HEK293 (cell line): ENCODE measurements at regions not wholly inside any gene's neighbourhood (a gene's known extent, or its start where the extent isn't known, plus 50 kb on each side); places are given as distances from the start of the nearest gene placed in this dataset.

Experiments
- CTCF ChIA-PET: fragments of 350-600 bp; formaldehyde crosslinking; extraction: SDS; loops from one replicate; lab custom pipeline; 2021; ENCODE audit warnings: antibody characterized with exemption; lab: Yijun Ruan, JAX
- POLR2A ChIA-PET: fragments of 300-600 bp; formaldehyde crosslinking; extraction: SDS; loops from one replicate; lab custom pipeline; 2020; ENCODE audit warnings: antibody characterized with exemption, inconsistent platforms; lab: Yijun Ruan, JAX
- H3K27ac ChIP-seq: fragments of 200-500 bp; sonication (Bioruptor generic); 2 replicates; pipeline ENCODE4 v1.5.1; 2014; ENCODE audit warnings: low read depth, low read length, control low read depth, inconsistent platforms; ENCODE audit errors: extremely low read depth
- H3K36me3 ChIP-seq, 2 experiments: fragments of 200-500 bp in 1 of 2; sonication (Bioruptor generic) in 1 of 2; 1 replicate in 1 of 2; 2 replicates in 1 of 2; pipeline ENCODE4 v1.5.1; 2014 to 2017; ENCODE audit warnings: inconsistent platforms in 2 of 2, low read length in 2 of 2; ENCODE audit not compliant: control insufficient read depth in 2 of 2, insufficient read depth in 1 of 2
- H3K4me1 ChIP-seq: fragments of 200-500 bp; sonication (Bioruptor generic); 2 replicates; pipeline ENCODE4 v1.5.1; 2014; ENCODE audit warnings: mild to moderate bottlenecking, low read length, inconsistent platforms; ENCODE audit not compliant: control insufficient read depth, insufficient read depth
- H3K4me3 ChIP-seq: 2 replicates; pipeline ENCODE4 v1.5.1; 2011; ENCODE audit warnings: low read depth, mild to moderate bottlenecking, control low read depth, low read length, moderate library complexity
- H3K9me3 ChIP-seq: fragments of 200-500 bp; sonication (Bioruptor generic); 2 replicates; pipeline ENCODE4 v1.5.1; 2014; ENCODE audit warnings: low read depth, low read length, inconsistent platforms; ENCODE audit not compliant: control insufficient read depth, insufficient read depth
- EGR2 ChIP-seq: fragments of 450-650 bp; formaldehyde crosslinking; IDR thresholded peaks from 2 replicates; pipeline ENCODE4 v1.5.1; 2016; ENCODE audit warnings: low read depth, missing biosample characterization, missing genetic modification characterization
- PRDM1 ChIP-seq: fragments of 450-650 bp; formaldehyde crosslinking; IDR thresholded peaks from 2 replicates; pipeline ENCODE4; 2016; ENCODE audit warnings: missing biosample characterization, missing genetic modification characterization
- PRDM6 ChIP-seq: fragments of 450-650 bp; formaldehyde crosslinking; IDR thresholded peaks from 2 replicates; pipeline ENCODE4 v1.5.1; 2017; ENCODE audit warnings: missing biosample characterization, missing genetic modification characterization
- SCRT1 ChIP-seq: fragments of 450-650 bp; formaldehyde crosslinking; IDR thresholded peaks from 2 replicates; pipeline ENCODE4 v1.5.1; 2016; ENCODE audit warnings: missing biosample characterization, missing genetic modification characterization, borderline replicate concordance
- SCRT2 ChIP-seq: fragments of 450-650 bp; formaldehyde crosslinking; IDR thresholded peaks from 2 replicates; pipeline ENCODE4 v1.5.1; 2016; ENCODE audit warnings: missing biosample characterization, missing genetic modification characterization
- ZBTB11 ChIP-seq: fragments of 450-650 bp; formaldehyde crosslinking; conservative IDR thresholded peaks from 2 replicates; pipeline ENCODE4 v1.5.1; 2016; ENCODE audit warnings: low read depth, missing biosample characterization, missing genetic modification characterization
- ZNF138 ChIP-seq: fragments of 450-650 bp; formaldehyde crosslinking; IDR thresholded peaks from 2 replicates; pipeline ENCODE4 v1.5.1; 2016; ENCODE audit warnings: missing biosample characterization, missing genetic modification characterization, borderline replicate concordance
- ZNF16 ChIP-seq: fragments of 450-650 bp; formaldehyde crosslinking; IDR thresholded peaks from 2 replicates; pipeline ENCODE4 v1.5.1; 2016; ENCODE audit warnings: low read depth, missing biosample characterization, missing genetic modification characterization
- ZNF202 ChIP-seq: fragments of 450-650 bp; formaldehyde crosslinking; IDR thresholded peaks from 2 replicates; pipeline ENCODE4 v1.5.1; 2016; ENCODE audit warnings: missing biosample characterization, missing genetic modification characterization, borderline replicate concordance
- ZNF211 ChIP-seq: fragments of 450-650 bp; formaldehyde crosslinking; IDR thresholded peaks from 2 replicates; pipeline ENCODE4 v1.5.1; 2016; ENCODE audit warnings: low read depth, missing biosample characterization, missing genetic modification characterization
- ZNF311 ChIP-seq: fragments of 450-650 bp; formaldehyde crosslinking; IDR thresholded peaks from 2 replicates; pipeline ENCODE4 v1.5.1; 2017; ENCODE audit warnings: missing biosample characterization, missing genetic modification characterization, borderline replicate concordance
- ZNF585B ChIP-seq: fragments of 450-650 bp; formaldehyde crosslinking; IDR thresholded peaks from 2 replicates; pipeline ENCODE4 v1.5.1; 2016; ENCODE audit warnings: missing biosample characterization, missing genetic modification characterization
- ZNF610 ChIP-seq: fragments of 450-650 bp; formaldehyde crosslinking; IDR thresholded peaks from 2 replicates; pipeline ENCODE4 v1.5.1; 2016; ENCODE audit warnings: missing biosample characterization, missing genetic modification characterization, borderline replicate concordance
- ZNF645 ChIP-seq: fragments of 450-650 bp; formaldehyde crosslinking; IDR thresholded peaks from 2 replicates; pipeline ENCODE4; 2016; ENCODE audit warnings: missing biosample characterization, missing genetic modification characterization
- ZNF76 ChIP-seq: fragments of 450-650 bp; formaldehyde crosslinking; IDR thresholded peaks from 2 replicates; pipeline ENCODE4; 2016; ENCODE audit warnings: low read depth, missing biosample characterization, missing genetic modification characterization, borderline replicate concordance
- ZNF768 ChIP-seq: fragments of 450-650 bp; formaldehyde crosslinking; IDR thresholded peaks from 2 replicates; pipeline ENCODE4 v1.5.1; 2018; ENCODE audit warnings: missing biosample characterization, mild to moderate bottlenecking, missing genetic modification characterization
- ZNF785 ChIP-seq: fragments of 450-650 bp; formaldehyde crosslinking; IDR thresholded peaks from 2 replicates; pipeline ENCODE4 v1.5.1; 2016; ENCODE audit warnings: missing biosample characterization, missing genetic modification characterization
- TF ChIP-seq, protein P1 (sequence below): fragments of 450-650 bp; formaldehyde crosslinking; IDR thresholded peaks from 2 replicates; pipeline ENCODE4 v1.5.1; 2016; ENCODE audit warnings: missing biosample characterization, missing genetic modification characterization
- TF ChIP-seq, protein P2 (sequence below): fragments of 450-650 bp; formaldehyde crosslinking; IDR thresholded peaks from 2 replicates; pipeline ENCODE4 v1.5.1; 2016; ENCODE audit warnings: missing biosample characterization, missing genetic modification characterization
- TF ChIP-seq, protein P3 (sequence below): fragments of 450-650 bp; formaldehyde crosslinking; IDR thresholded peaks from 2 replicates; pipeline ENCODE4 v1.5.1; 2016; ENCODE audit warnings: missing biosample characterization, missing genetic modification characterization, borderline replicate concordance

- CTCF ChIA-PET, result no interaction called here
- Histone ChIP-seq H3K4me3 (no peak overlapping the region), H3K4me1 (no peaks in the 10 kb centered on the region), H3K36me3 (no peaks in the 10 kb centered on the region), H3K9me3 (no peaks in the 10 kb centered on the region), H3K27ac (no peak overlapping the region)
- TF ChIP-seq ZBTB11 (tag by site-specific recombination) (no peak), ZNF16 (no peak), EGR2 (tag by site-specific recombination) (no peak), ZNF138 (tag by site-specific recombination) (no peak), ZNF202 (tag by site-specific recombination) (no peak), SCRT1 (tag by site-specific recombination) (no peak), ZNF76 (tag by site-specific recombination) (no peak), ZNF311 (tag by site-specific recombination) (no peak), SCRT2 (tag by site-specific recombination) (no peak), PRDM1 (tag by site-specific recombination) (no peak), ZNF585B (tag by site-specific recombination) (no peak), ZNF768 (tag by site-specific recombination) (no peak), ZNF785 (tag by site-specific recombination) (no peak), ZNF211 (tag by site-specific recombination) (no peak), ZNF610 (tag by site-specific recombination) (no peak), PRDM6 (no peak), ZNF645 (tag by site-specific recombination) (no peak)
- TF ChIP-seq, protein P1, sequence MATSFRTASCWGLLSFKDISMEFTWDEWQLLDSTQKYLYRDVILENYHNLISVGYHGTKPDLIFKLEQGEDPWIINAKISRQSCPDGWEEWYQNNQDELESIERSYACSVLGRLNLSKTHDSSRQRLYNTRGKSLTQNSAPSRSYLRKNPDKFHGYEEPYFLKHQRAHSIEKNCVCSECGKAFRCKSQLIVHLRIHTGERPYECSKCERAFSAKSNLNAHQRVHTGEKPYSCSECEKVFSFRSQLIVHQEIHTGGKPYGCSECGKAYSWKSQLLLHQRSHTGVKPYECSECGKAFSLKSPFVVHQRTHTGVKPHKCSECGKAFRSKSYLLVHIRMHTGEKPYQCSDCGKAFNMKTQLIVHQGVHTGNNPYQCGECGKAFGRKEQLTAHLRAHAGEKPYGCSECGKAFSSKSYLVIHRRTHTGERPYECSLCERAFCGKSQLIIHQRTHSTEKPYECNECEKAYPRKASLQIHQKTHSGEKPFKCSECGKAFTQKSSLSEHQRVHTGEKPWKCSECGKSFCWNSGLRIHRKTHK (tag by site-specific recombination), result no peak
- TF ChIP-seq, protein P2, sequence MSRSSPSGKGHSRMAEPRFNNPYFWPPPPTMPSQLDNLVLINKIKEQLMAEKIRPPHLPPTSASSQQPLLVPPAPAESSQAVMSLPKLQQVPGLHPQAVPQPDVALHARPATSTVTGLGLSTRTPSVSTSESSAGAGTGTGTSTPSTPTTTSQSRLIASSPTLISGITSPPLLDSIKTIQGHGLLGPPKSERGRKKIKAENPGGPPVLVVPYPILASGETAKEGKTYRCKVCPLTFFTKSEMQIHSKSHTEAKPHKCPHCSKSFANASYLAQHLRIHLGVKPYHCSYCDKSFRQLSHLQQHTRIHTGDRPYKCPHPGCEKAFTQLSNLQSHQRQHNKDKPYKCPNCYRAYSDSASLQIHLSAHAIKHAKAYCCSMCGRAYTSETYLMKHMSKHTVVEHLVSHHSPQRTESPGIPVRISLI (tag by site-specific recombination), result no peak
- TF ChIP-seq, protein P3, sequence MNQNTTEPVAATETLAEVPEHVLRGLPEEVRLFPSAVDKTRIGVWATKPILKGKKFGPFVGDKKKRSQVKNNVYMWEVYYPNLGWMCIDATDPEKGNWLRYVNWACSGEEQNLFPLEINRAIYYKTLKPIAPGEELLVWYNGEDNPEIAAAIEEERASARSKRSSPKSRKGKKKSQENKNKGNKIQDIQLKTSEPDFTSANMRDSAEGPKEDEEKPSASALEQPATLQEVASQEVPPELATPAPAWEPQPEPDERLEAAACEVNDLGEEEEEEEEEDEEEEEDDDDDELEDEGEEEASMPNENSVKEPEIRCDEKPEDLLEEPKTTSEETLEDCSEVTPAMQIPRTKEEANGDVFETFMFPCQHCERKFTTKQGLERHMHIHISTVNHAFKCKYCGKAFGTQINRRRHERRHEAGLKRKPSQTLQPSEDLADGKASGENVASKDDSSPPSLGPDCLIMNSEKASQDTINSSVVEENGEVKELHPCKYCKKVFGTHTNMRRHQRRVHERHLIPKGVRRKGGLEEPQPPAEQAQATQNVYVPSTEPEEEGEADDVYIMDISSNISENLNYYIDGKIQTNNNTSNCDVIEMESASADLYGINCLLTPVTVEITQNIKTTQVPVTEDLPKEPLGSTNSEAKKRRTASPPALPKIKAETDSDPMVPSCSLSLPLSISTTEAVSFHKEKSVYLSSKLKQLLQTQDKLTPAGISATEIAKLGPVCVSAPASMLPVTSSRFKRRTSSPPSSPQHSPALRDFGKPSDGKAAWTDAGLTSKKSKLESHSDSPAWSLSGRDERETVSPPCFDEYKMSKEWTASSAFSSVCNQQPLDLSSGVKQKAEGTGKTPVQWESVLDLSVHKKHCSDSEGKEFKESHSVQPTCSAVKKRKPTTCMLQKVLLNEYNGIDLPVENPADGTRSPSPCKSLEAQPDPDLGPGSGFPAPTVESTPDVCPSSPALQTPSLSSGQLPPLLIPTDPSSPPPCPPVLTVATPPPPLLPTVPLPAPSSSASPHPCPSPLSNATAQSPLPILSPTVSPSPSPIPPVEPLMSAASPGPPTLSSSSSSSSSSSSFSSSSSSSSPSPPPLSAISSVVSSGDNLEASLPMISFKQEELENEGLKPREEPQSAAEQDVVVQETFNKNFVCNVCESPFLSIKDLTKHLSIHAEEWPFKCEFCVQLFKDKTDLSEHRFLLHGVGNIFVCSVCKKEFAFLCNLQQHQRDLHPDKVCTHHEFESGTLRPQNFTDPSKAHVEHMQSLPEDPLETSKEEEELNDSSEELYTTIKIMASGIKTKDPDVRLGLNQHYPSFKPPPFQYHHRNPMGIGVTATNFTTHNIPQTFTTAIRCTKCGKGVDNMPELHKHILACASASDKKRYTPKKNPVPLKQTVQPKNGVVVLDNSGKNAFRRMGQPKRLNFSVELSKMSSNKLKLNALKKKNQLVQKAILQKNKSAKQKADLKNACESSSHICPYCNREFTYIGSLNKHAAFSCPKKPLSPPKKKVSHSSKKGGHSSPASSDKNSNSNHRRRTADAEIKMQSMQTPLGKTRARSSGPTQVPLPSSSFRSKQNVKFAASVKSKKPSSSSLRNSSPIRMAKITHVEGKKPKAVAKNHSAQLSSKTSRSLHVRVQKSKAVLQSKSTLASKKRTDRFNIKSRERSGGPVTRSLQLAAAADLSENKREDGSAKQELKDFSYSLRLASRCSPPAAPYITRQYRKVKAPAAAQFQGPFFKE (tag by site-specific recombination), result no peak
- POLR2A ChIA-PET, result no interaction called here
These were observed 89.2 kb upstream of the SNRK start for GRCh38 chr3:43197181-43197580.
